GM19463 (cell line): ENCODE measurements at regions not wholly inside any gene's neighbourhood (a gene's known extent, or its start where the extent isn't known, plus 50 kb on each side); places are given as distances from the start of the nearest gene placed in this dataset.
"Not testable (repeated sequence)": the region's sequence is repeated elsewhere in the genome, so short reads cannot be mapped to it uniquely, and the experiment has no call there.

Experiments
- ATAC-seq: cut with Tn5 transposase; IDR thresholded peaks from one replicate; pipeline ENCODE4 v1.9.1; 2021; ENCODE audit warnings: mild to moderate bottlenecking, moderate library complexity; ENCODE audit not compliant: unreplicated experiment

DNA sequence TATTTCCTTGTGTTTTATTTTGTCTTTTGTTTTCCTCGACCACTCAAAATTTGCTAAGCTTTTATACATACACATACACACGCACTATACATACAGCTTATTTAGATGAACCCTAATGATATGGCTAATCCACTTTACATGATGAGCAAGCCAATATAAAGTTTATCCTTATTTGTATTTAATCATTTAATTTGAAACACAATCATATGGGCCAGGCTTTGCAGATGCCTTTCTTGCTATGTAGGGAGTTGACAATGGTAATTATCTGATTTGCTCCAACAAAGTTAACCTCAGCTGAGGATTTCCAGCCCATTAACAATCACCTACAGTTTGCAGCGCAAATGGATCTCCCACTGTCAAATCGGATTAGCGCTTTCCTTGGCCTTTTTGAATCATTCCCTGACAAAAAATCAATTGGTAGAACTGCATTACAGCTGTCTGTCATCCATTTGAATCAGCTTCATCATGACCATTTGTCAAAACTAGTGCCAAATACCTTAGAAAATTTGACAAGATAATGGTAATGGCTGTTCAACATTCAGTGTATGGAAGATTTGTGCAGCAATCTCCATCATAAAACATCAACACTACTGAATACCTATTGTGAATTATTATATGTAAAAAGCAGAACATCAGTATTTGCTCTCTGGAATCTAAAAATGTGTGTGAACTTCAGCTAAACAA is 352.6 kb downstream of the MRPL39 start:
- no peak for ATAC-seq

DNA sequence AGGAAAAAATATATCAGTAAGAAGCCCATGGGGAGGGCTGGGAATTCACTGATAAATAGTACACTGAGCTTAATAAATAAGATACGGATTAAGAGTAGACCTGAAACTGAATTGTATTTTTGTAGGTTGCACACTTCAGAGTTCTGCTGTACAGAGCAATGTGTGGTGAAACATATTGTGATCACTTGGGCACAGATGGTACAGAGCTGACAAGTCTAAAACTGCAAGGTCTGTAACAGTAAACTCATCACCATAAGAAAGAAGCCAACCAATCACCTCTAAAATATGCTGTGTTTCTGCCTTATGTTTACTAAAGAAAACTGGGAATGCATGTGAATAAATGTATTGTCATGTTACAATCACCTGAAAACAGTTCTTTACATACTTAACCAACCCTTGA is 360.7 kb downstream of the MRPL39 start:
- ATAC-seq = no peak

DNA sequence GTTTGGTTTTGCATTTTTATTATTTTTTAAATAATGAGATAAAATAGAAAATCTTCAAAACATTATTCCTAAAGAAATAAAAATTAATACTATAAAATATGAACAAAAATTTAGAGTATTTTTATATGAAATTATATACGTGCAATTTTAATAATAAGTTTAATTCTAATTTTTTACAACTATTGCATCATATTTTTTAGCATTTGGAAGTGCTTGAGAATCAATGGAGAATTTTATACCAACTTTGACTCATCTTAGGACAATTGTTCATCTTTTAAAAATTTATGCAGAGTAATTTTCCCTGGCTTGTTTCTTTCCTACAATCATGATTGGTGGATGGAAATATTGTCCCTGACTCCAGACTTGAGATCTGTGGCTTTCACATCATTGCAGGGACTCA is 362.5 kb downstream of the MRPL39 start:
- ATAC-seq = no peak

DNA sequence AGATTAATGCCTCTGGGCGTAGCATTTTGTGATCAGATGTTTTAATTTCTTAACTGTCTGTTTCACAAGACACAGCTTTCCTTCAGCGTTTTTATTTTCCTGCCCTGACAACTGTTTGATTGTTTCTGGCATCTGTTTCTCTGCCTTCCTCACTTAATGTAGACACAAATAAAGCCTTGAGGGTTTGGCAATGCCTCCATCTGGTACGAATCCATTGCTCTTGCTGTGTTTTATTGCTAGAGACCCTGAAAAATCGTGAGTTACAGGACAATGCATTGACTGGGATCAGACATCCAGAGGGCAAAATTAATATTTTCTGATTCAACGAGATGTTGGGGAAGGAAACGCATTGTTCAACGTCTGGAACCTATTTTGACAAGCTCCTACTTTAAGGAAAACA is 363.5 kb downstream of the MRPL39 start:
- ATAC-seq = no peak

DNA sequence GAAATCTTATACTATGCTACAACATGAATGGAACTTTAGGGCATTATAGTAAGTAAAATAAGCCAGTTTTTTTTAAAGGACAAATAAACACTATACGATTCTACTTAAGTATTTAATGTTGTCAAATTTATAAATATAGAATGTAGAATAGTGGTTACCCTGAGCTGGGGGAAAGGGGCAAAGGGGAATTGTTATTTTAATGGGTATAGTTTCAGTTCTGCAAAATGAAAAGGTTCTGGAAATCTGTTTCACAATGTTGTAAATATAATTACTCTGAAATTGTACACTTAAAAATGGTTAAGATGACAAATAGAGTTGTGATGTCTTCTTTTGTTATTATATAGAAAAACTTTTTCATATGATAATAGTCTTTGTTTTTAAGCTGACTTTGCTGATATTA is 366.3 kb downstream of the MRPL39 start:
- ATAC-seq = no peak

DNA sequence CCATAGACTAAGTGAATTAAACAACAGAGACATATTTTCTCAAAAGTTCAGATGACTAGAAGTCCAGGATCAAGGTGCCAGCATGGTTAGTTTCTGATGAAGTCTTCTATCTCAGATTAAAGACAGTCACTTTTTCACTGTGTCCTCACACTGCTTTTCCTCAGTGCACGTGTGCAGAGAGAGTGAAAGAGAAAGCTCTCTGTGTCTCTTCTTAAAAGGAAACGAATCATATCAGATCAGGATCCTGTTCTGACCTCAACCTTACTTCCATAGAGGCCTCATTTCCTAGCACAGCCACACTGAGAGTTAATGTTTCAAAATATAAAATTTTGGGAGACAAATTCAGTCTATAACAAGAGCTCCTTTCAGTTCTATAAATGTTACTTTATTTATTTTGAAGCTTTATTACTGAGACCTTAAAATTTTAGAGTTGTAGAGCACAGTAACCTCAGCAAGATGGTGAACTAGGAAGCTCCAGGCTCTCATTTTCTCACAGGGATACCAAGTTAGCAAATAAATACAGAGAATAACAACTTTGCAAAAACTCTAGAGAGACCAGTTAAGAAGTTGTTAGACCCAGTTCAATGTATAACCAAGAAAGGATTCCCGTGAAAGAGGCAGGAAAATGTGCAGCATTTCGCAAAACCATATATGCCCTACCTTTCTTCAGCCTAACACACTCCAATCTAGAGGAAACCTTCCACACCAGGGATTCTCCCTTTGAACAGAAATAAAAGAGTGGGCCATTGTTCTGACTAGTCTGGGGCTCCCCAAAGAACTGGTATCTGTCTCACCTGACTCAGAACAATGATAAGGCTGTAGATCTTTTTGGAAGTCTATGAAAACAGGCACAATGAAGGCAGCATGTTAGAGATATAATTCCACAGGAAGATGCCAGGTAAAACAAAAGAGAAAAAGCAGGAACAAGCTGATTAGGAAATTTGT is 372.2 kb downstream of the MRPL39 start:
- peak; percentile 62 for ATAC-seq

DNA sequence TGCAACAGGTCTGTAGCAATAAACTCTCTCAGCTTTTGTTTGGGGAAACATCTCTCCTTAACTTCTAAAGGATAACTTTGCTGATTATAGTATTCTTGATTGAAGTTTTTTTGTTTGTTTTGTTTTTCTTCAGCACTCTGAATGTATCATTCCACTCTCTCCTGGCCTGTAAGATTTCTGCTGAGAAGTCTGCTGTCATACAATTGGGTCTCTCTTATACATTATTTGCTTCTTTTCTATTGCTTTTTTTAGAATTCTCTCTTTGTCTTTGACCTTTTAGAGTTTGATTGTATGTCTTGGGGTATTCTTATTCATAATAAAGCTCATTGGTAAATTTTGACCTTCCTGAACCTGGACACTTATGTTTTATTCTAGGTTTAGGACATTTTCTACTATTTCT is 386.3 kb downstream of the MRPL39 start:
- ATAC-seq = no peak

DNA sequence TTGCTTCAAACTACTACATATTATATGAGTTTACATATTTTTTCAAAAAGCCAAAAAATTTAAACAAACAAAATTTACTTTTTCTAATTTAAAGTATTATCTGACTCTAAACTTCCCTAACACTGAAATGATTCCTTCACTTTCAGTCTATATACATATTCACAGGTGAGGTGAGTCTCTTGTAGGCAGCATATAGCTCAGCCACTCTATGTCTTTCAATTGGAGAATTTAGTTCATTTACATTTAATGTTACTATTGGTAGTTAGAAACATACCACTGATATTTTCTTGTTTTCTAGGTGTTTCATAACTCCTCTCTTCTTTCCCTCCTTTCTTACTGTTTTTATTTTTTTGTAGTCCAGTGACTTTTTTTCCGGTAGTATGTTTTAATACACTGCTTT is 387.1 kb downstream of the MRPL39 start:
- ATAC-seq = no peak

DNA sequence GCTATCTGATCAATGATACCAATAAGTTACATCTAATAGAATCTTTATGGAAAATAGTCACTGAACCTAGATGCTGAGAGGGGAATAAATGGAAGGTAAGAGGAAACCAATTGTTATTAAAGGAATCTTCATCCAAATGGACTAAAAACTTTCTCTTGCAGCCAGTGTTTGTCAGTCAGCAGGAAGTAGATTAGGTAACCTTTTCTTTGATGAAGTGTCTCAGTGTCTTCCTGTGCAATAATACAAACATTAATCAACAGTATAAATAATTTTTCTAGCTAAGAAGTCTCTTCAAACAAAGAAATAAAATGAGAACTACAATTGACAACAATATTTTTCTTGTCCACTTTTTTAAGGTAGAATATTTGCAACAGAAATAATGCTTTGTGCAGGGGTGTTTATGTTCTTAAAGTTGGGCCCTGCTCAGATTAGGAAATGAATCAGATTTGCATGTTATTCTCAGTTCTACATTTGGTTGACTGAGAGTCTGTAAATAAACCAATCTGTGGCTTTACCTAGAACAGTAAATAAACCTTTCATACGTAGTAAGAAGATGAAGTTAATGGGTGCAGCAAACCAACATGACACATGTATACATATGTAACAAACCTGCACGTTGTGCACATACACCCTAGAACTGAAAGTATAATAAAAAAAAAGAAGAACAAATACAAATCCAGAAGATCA is 391.4 kb downstream of the MRPL39 start:
- ATAC-seq = peak; percentile 88

DNA sequence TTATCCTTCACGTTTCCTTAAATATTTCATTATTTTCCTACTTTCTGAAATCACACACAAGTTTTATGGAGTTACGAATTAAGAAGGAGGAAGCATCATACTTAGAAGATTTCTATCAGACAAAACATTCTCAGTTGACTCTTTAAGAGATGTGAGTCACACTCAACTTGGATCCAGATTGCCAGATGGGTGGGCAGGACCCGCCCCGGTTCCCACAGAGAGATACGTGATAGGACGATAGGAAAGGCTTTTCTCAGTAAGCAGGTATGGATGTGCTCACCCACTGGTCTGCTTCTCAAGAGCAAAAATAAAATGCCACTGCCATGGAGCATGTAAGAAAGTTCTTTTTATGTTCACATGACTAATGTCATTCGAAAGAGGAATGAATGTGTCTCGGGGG is 392.6 kb downstream of the MRPL39 start:
- ATAC-seq = no peak

DNA sequence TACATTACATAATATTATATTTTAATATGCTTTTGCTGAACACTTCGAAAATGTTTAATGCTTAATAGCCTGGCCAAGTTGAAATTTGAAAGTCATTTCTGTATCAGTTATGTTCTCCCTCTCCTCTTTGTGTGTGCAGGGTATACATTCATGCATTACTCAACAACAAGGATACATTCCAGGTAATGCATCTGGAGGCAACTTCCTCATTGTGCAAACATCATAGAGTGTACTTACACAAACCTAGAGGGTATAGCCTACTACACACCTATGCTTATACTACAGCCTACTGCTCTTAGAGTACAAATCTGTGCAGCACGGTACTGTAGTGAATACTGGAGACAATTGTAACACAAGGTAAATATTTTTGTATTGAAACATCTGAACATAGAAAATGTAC is 407.3 kb downstream of the MRPL39 start:
- no peak for ATAC-seq

DNA sequence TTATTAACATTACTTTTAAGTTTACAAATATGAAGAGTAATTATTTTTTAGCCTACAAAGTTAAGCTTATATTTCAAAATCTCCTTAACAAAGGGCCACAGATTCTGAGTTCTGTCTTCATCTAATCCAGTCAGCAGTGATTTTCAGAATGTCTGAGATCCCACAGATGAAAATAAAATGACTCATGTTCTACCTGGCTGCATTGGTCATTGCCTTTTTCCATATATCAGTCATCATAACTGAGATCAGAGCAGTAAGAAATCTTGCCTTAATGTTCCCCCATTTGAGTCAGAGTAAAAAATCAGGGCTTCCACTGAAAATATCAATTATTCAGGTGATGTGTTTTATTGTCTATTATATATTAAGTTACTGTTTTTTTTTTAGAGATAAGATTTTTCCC is 416.1 kb downstream of the MRPL39 start:
- peak; percentile 37 for ATAC-seq

DNA sequence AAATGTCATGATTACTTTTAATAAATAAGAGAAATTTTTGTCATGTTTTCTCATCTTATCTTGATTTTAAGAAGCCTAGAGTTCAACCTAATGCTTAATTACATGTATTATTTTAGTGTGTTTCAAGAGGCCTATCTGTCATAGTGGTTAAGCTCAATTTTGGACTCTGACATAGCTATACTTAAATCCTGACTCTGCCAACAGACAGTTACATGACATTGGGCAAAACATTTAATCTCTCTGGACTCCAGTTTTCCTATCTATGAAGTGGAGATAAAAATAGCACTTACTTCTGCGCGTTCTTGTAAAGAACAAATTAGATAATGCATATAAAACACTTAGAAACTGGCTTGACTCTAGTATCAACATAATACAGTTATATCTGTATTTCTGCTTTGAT is 417.8 kb downstream of the MRPL39 start:
- no peak for ATAC-seq

DNA sequence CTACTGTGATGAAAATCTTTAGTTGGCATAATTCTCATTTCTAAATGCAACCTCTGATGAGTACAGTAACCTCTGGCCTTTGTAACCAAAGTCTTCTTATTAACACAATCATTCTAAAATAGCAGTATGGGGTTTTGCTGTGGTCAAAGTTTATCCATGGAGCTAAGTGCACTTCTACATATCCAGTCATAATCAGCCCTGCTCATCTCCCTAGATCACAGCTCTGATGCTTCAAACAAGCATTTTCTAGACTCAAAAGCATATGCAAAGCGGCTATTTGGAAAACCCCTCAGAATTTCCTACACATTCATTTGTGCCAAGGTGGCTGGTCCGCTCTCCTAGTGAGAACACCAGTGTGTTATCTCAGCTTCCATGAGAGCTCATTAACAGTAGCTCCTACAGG is 418.6 kb downstream of the MRPL39 start:
- ATAC-seq = peak; percentile 79

DNA sequence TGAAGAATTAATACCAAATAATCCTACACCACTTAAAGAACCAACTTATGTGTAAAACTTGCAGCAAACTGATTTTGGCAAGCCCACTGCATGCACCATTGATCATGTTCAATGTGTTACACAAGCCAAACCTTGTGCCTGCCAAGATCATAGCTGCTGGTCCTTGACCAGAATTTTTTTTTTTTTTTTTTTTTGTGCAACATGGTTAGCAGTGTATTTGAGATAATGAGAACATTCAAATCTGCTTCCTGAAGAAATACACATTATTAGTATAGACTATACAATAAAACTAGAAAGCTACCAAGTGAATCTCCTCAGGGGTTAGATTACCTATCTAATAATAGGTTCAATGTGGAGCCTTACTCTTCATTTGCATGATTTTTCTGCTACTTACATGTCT is 421.0 kb downstream of the MRPL39 start:
- no peak for ATAC-seq

DNA sequence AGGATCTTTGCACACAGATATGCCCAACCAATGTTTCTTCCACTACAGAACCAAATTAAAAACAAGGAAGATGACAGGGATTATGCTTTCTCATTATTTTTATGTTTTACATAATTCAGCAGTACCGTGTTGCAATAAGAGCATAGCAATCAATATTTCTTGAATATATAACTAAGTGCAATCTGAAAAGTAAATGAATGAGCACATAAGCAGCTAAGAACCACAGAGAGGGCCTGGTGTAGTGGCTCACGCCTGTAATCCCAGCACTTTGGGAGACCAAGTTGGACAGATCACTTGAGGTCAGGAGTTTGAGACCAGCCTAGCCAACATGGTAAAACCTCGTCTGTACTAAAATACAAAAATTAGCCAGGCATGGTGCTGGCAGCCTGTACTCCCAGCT is 423.7 kb downstream of the MRPL39 start:
- ATAC-seq = no peak

DNA sequence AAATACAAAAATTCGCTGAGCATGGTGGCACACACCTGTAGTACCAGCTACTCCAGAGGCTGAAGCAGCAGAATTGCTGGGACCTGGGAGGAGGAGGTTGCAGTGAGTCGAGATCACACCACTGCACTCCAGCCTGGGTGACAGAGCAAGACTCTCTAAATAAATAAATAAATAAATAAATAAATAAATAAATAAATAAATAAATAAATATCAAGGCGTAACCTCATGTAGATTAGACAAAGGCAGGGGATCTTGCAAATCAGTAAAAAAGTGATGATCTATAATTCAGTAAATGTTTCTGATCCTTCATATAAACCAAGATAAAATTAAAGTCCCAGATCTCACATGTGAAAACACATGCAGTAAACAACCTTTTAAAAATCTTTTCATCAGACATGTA is 425.6 kb downstream of the MRPL39 start:
- not testable (repeated sequence) for ATAC-seq

DNA sequence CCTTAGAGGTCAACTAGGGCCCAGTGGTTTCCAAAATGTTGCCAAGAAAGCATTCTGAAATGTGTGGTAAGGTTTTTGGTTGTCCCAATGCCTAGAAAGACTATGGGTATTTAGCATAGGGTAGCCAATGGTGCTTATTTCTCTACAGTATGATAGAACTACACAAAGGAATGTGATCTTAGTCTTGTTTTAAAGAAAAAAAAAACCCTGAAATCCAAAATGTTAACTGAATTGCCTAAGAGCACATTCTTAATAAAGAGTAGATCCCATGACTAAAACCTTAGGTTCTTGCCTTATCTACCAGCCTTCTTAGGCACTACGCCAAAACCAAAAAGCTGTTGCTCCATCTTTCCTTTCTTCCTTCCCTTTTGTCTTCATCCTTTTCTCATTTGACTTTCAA is 428.2 kb downstream of the MRPL39 start:
- no peak for ATAC-seq

DNA sequence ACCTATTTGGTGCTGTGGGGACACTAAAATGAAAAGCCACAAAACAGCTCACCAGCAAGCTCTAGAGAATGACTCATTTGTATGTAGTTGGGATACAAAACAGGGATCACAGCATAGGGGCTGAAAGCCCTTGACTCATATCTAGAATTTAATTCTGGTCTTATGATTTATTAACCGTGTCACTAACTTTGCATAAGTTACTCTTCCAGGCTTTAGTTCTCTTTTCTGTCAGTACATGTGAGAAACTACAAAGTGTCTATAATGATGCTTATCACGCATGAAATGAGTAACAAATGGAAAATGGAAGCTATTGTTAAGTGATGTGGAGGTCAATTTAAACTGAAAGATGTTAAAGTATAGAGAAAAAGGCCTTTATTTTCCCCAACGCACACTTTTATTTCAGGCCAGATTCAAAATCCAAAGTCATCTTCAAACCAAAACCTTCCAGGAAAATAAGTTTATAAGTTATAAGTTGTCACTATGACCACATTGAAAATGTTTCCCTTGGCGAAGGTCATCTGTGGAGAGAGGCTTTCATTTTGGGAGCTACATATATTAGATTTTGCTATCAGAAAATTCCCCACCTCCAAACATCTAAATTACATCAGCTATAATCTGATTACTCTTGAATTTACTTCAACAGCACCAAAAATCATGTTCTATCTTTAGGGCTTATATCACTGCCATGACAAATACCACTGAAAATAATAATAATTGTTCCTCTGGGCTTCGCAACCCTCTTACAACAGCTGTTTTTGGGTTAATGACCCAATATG is 430.5 kb downstream of the MRPL39 start:
- ATAC-seq = peak; percentile 81

DNA sequence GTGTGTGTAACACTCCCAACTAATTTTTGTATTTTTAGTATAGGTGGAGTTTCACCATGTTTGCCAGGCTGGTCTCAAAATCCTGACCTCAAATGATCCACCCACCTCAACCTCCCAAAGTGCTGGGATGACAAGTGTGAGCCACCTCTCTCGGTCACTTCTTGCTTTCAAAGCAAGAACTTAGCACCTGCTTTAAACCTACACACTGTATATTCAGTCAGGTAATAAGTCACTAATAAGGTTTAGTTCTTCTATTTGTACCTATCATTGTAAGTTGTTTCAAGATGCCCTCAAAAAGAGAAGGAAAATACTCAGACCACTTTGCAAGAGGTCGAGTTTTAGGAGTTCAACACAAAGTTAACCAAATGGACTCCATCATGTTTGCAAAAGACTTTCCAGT is 431.3 kb downstream of the MRPL39 start:
- peak; percentile 48 for ATAC-seq

DNA sequence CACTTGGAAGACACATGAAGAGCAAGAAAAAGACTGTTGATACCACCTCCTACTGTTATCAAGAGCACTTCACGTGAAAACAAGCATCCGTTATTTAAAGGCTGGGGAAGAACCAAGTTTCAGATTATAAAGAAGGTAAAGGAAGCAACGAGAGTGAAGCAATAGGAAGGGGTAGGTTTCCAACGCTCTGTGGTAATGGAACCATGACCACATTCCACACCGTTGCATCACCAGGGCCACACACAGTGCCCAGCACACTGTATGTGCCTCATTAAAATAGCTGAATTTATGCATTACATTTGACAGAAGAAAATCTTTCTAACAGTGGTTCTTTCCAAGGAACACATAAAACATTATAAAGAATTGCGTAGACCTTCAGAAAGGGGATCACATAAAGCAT is 435.8 kb downstream of the MRPL39 start:
- no peak for ATAC-seq
